ENCODE measurements at regions not wholly inside any gene's neighbourhood (a gene's known extent, or its start where the extent isn't known, plus 50 kb on each side); places are given as distances from the start of the nearest gene placed in this dataset.

DNA sequence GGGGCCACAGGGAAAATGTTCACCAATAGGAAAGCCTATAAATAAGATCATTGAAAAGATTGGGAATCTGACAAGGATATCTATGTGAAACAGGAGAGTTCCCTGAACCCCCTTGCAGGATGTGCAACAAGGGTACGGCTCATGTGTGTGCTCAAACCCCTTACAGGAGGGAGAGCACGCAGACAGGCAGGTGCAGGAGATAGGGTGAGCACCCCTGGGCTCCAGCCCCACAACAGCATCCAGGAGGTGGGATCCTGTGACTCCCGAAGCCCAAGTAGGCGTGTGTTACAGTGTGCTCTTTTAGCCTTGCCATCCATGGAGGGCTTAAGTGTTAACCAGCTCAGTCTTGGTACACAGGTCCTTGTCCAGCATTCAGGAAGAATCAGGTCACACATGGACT lies 204.2 kb downstream of the BMP7 start:
- Mint-ChIP-seq H3K27me3 (ENCODE audit: unreplicated experiment) (peaks cover 2% of the 10 kb centered on the region), H3K4me1 (ENCODE audit: low read depth, unreplicated experiment) (peaks cover 15% of the 10 kb centered on the region), H3K4me3 (ENCODE audit: unreplicated experiment) (no peak overlapping the region), H3K27ac (ENCODE audit: unreplicated experiment) (no peak overlapping the region), H3K36me3 (ENCODE audit: unreplicated experiment) (no peaks in the 10 kb centered on the region), H3K9me3 (ENCODE audit: unreplicated experiment) (peaks cover 2% of the 10 kb centered on the region)
- DNase-seq: no peak
- TF ChIP-seq, protein P1, sequence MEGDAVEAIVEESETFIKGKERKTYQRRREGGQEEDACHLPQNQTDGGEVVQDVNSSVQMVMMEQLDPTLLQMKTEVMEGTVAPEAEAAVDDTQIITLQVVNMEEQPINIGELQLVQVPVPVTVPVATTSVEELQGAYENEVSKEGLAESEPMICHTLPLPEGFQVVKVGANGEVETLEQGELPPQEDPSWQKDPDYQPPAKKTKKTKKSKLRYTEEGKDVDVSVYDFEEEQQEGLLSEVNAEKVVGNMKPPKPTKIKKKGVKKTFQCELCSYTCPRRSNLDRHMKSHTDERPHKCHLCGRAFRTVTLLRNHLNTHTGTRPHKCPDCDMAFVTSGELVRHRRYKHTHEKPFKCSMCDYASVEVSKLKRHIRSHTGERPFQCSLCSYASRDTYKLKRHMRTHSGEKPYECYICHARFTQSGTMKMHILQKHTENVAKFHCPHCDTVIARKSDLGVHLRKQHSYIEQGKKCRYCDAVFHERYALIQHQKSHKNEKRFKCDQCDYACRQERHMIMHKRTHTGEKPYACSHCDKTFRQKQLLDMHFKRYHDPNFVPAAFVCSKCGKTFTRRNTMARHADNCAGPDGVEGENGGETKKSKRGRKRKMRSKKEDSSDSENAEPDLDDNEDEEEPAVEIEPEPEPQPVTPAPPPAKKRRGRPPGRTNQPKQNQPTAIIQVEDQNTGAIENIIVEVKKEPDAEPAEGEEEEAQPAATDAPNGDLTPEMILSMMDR (IDR thresholded peaks at IDR 0.05; ENCODE audit: partially characterized antibody, unreplicated experiment): no peak

- no peak overlapping the region for H3K4me3 Mint-ChIP-seq (ENCODE audit: unreplicated experiment)
- no peaks in the 10 kb centered on the region for H3K36me3 Mint-ChIP-seq (ENCODE audit: unreplicated experiment)
- H3K27me3 Mint-ChIP-seq (ENCODE audit: unreplicated experiment): peaks cover 2% of the 10 kb centered on the region
- no peak for DNase-seq
- peaks cover 2% of the 10 kb centered on the region for H3K9me3 Mint-ChIP-seq (ENCODE audit: unreplicated experiment)
- TF ChIP-seq, protein P1 (IDR thresholded peaks at IDR 0.05; ENCODE audit: partially characterized antibody, unreplicated experiment): no peak
- peaks cover 15% of the 10 kb centered on the region for H3K4me1 Mint-ChIP-seq (ENCODE audit: low read depth, unreplicated experiment)
- H3K27ac Mint-ChIP-seq (ENCODE audit: unreplicated experiment): no peak overlapping the region
Measured at GRCh38 chr20:57062696-57063270, 203.7 kb downstream of the BMP7 start.

GRCh38 chr20:57064836-57065235 lies 201.6 kb downstream of the BMP7 start:
- Mint-ChIP-seq H3K27me3 (ENCODE audit: unreplicated experiment) (peaks cover 4% of the 10 kb centered on the region), H3K27ac (ENCODE audit: unreplicated experiment) (no peak overlapping the region), H3K4me3 (ENCODE audit: unreplicated experiment) (no peak overlapping the region), H3K9me3 (ENCODE audit: unreplicated experiment) (peaks cover 2% of the 10 kb centered on the region), H3K36me3 (ENCODE audit: unreplicated experiment) (no peaks in the 10 kb centered on the region), H3K4me1 (ENCODE audit: low read depth, unreplicated experiment) (peaks cover 21% of the 10 kb centered on the region)
- no peak for DNase-seq
- TF ChIP-seq, protein P1 (IDR thresholded peaks at IDR 0.05; ENCODE audit: partially characterized antibody, unreplicated experiment): no peak

DNA sequence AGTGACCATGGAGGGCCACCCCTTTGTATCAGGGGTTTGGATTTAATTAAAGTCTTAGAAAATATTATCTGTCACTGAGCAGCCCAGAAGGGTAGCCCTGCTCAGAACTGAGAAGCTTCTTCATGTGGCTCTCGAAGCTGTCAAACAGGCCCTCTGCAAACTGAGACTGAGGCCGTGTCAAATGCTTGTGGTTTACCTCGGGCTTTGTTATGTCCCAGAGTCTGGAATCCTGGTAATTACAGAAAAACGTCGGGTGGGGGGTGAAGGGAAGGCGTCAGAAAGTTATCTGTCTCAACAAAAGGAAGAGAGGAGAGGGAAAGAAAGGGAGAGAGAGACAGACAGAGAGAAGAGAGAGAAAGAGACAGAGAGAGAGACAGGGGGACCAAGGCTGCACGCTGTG lies 200.8 kb downstream of the BMP7 start:
- peaks cover 4% of the 10 kb centered on the region for H3K27me3 Mint-ChIP-seq (ENCODE audit: unreplicated experiment)
- no peaks in the 10 kb centered on the region for H3K36me3 Mint-ChIP-seq (ENCODE audit: unreplicated experiment)
- DNase-seq: no peak
- H3K4me3 Mint-ChIP-seq (ENCODE audit: unreplicated experiment): peak overlapping the region; percentile 1
- peaks cover 26% of the 10 kb centered on the region for H3K4me1 Mint-ChIP-seq (ENCODE audit: low read depth, unreplicated experiment)
- H3K9me3 Mint-ChIP-seq (ENCODE audit: unreplicated experiment): peaks cover 2% of the 10 kb centered on the region
- TF ChIP-seq, protein P1 (IDR thresholded peaks at IDR 0.05; ENCODE audit: partially characterized antibody, unreplicated experiment): no peak
- no peak overlapping the region for H3K27ac Mint-ChIP-seq (ENCODE audit: unreplicated experiment)

DNA sequence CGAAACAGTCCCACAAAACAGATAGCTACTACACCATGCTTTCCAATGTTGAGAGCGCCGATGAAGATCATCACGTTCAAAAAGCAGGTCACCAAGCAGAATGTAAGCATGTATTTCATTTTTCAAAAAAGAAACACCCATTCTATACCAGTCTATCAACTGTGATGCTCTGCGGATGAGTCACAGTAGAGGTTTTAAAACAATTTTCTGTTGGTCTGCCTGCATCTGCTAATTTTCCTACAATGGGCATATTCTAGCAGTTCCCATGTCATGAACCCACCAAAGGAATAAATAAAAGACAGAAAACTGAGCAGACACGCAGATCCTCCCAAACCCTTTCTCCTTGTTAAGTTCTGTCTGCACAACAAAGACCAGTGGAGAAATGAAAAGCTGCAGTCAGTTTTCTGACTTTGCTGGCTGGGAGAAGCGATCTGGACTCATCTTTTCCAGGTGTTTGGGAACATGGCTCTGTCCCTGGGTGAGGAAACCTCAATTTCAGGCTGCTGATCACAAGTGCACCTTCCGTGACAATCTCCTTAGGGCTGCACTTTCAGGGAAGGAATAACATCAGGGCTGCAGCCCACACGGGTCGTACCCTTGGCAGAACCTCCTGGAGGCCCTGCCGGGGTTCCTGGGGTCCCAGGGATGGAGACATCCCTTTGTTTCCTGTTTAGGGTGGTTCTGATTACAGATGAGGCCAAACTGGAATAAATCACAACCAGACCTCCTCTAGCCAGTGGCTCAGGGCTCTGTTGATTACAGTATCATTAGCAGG lies 200.1 kb downstream of the BMP7 start:
- Mint-ChIP-seq H3K36me3 (ENCODE audit: unreplicated experiment) (no peaks in the 10 kb centered on the region), H3K4me3 (ENCODE audit: unreplicated experiment) (no peak overlapping the region), H3K27me3 (ENCODE audit: unreplicated experiment) (peaks cover 4% of the 10 kb centered on the region), H3K4me1 (ENCODE audit: low read depth, unreplicated experiment) (peaks cover 32% of the 10 kb centered on the region), H3K27ac (ENCODE audit: unreplicated experiment) (no peak overlapping the region), H3K9me3 (ENCODE audit: unreplicated experiment) (peaks cover 2% of the 10 kb centered on the region)
- TF ChIP-seq, protein P1 (IDR thresholded peaks at IDR 0.05; ENCODE audit: partially characterized antibody, unreplicated experiment): no peak
- no peak for DNase-seq

Measured in glutamatergic neuron (in vitro differentiated cells).